Ishikawa (cell line): ENCODE measurements at regions not wholly inside any gene's neighbourhood (a gene's known extent, or its start where the extent isn't known, plus 50 kb on each side); places are given as distances from the start of the nearest gene placed in this dataset.

ENCODE experiments used
- CEBPB ChIP-seq: IDR thresholded peaks from 2 replicates; pipeline ENCODE4 v1.6.1; 2012
- CREB1 ChIP-seq: IDR thresholded peaks from 2 replicates; pipeline ENCODE4 v1.6.1; 2012; ENCODE audit warnings: low read depth
- EGR1 ChIP-seq: IDR thresholded peaks from 2 replicates; pipeline ENCODE4 v1.6.1; 2012
- EP300 ChIP-seq: IDR thresholded peaks from 2 replicates; pipeline ENCODE4 v1.6.1; 2012; ENCODE audit warnings: borderline replicate concordance
- FOXM1 ChIP-seq: IDR thresholded peaks from 2 replicates; pipeline ENCODE4 v1.6.1; 2012; ENCODE audit warnings: low read depth, borderline replicate concordance
- NFIC ChIP-seq: IDR thresholded peaks from 2 replicates; pipeline ENCODE4 v1.6.1; 2012
- RAD21 ChIP-seq: IDR thresholded peaks from 2 replicates; pipeline ENCODE4 v1.6.1; 2012; ENCODE audit warnings: low read depth
- TAF1 ChIP-seq: IDR thresholded peaks from 2 replicates; pipeline ENCODE4 v1.6.1; 2012; ENCODE audit warnings: low read depth, mild to moderate bottlenecking
- TEAD4 ChIP-seq: IDR thresholded peaks from 2 replicates; pipeline ENCODE4 v1.6.1; 2012
- USF1 ChIP-seq: IDR thresholded peaks from 2 replicates; pipeline ENCODE4 v1.6.1; 2012
- YY1 ChIP-seq: IDR thresholded peaks from 2 replicates; pipeline ENCODE4 v1.6.1; 2012; ENCODE audit warnings: low read depth
- ZBTB7A ChIP-seq: IDR thresholded peaks from 2 replicates; pipeline ENCODE4 v1.6.1; 2012; ENCODE audit warnings: low read depth
- TF ChIP-seq, protein P1 (sequence below): IDR thresholded peaks from 2 replicates; pipeline ENCODE4 v1.6.1; 2012; ENCODE audit warnings: low read depth, mild to moderate bottlenecking
- TF ChIP-seq, protein P2 (sequence below): IDR thresholded peaks from 2 replicates; pipeline ENCODE4 v1.6.1; 2012

GRCh38 chr6:24004659-24005058, 121.4 kb upstream of the NRSN1 start:
- TF ChIP-seq FOXM1, result no peak
- TF ChIP-seq, protein P1, sequence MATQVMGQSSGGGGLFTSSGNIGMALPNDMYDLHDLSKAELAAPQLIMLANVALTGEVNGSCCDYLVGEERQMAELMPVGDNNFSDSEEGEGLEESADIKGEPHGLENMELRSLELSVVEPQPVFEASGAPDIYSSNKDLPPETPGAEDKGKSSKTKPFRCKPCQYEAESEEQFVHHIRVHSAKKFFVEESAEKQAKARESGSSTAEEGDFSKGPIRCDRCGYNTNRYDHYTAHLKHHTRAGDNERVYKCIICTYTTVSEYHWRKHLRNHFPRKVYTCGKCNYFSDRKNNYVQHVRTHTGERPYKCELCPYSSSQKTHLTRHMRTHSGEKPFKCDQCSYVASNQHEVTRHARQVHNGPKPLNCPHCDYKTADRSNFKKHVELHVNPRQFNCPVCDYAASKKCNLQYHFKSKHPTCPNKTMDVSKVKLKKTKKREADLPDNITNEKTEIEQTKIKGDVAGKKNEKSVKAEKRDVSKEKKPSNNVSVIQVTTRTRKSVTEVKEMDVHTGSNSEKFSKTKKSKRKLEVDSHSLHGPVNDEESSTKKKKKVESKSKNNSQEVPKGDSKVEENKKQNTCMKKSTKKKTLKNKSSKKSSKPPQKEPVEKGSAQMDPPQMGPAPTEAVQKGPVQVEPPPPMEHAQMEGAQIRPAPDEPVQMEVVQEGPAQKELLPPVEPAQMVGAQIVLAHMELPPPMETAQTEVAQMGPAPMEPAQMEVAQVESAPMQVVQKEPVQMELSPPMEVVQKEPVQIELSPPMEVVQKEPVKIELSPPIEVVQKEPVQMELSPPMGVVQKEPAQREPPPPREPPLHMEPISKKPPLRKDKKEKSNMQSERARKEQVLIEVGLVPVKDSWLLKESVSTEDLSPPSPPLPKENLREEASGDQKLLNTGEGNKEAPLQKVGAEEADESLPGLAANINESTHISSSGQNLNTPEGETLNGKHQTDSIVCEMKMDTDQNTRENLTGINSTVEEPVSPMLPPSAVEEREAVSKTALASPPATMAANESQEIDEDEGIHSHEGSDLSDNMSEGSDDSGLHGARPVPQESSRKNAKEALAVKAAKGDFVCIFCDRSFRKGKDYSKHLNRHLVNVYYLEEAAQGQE, result no peak
- no peak for TF ChIP-seq TAF1
- no peak for TF ChIP-seq ZBTB7A
- TF ChIP-seq TEAD4, result no peak
- TF ChIP-seq CREB1, result no peak
- TF ChIP-seq, protein P2, sequence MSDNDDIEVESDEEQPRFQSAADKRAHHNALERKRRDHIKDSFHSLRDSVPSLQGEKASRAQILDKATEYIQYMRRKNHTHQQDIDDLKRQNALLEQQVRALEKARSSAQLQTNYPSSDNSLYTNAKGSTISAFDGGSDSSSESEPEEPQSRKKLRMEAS, result no peak
- TF ChIP-seq NFIC, result no peak
- no peak for TF ChIP-seq RAD21
- no peak for TF ChIP-seq USF1
- TF ChIP-seq EP300, result no peak
- TF ChIP-seq EGR1, result no peak
- no peak for TF ChIP-seq CEBPB
- no peak for TF ChIP-seq YY1
